Stimulated activated naive CD8-positive, alpha-beta T cell treated with anti-CD3 and anti-CD28 coated beads, Interleukin-15, amount 100 ng/mL, for 72 hours (primary cell): ENCODE measurements at regions not wholly inside any gene's neighbourhood (a gene's known extent, or its start where the extent isn't known, plus 50 kb on each side); places are given as distances from the start of the nearest gene placed in this dataset.
"Not testable (repeated sequence)": the region's sequence is repeated elsewhere in the genome, so short reads cannot be mapped to it uniquely, and the experiment has no call there.

ENCODE experiments used
- ATAC-seq: fragments of 150-1000 bp; cut with Tn5 transposase; 2 replicates; pipeline ENCODE4 v1.10.0; 2021; ENCODE audit warnings: mild to moderate bottlenecking, moderate library complexity
- DNase-seq, 2 donors: peaks; one replicate each; pipeline ENCODE4 v3.0.0; 2021 to 2022
- H3K27ac Mint-ChIP-seq, 2 donors: one replicate each; pipeline ENCODE4 v1.8.0; 2022; ENCODE audit warnings: mild to moderate bottlenecking in 2 of 2, mixed read lengths in 2 of 2, moderate library complexity in 2 of 2
- H3K27me3 Mint-ChIP-seq: one replicate; pipeline ENCODE4 v1.8.0; 2022; ENCODE audit warnings: mixed read lengths
- H3K4me1 Mint-ChIP-seq: one replicate; pipeline ENCODE4 v1.8.0; 2022; ENCODE audit warnings: mild to moderate bottlenecking, mixed read lengths
- H3K4me3 Mint-ChIP-seq, 2 donors: one replicate each; pipeline ENCODE4 v1.8.0; 2022; ENCODE audit warnings: mild to moderate bottlenecking in 2 of 2, mixed read lengths in 2 of 2, moderate library complexity in 1 of 2
- H3K9me3 Mint-ChIP-seq, 2 donors: one replicate each; pipeline ENCODE4 v1.8.0; 2022; ENCODE audit warnings: mixed read lengths in 2 of 2

DNA sequence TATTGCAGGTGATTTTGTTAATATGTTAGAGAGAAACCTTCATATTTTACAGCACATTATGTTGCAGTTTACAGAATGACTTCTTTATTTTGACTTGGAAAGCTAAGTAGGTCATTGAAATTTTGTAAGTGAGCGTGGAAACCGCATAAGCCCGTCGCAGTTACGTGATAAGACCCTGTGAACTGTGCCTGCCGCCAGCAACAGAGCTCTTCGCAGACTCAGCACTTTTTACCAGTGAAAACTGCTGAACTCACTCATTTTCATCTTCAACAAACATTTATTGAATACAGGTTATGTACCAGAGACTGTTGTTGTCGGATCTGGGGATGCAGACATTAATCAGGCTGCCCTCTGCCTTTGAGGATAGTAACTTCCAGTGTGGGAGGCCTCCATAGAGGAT lies 355.7 kb downstream of the HS3ST1 start:
- ATAC-seq: no peak
- DNase-seq: no peak
- H3K27me3 Mint-ChIP-seq: peaks cover 15% of the 10 kb centered on the region
- no peak overlapping the region for H3K27ac Mint-ChIP-seq
- H3K4me3 Mint-ChIP-seq: no peak overlapping the region
- H3K4me1 Mint-ChIP-seq: no peaks in the 10 kb centered on the region
- H3K9me3 Mint-ChIP-seq: no peaks in the 10 kb centered on the region

- Mint-ChIP-seq H3K4me3 (no peak overlapping the region), H3K9me3 (no peaks in the 10 kb centered on the region), H3K4me1 (no peaks in the 10 kb centered on the region), H3K27me3 (peaks cover 15% of the 10 kb centered on the region), H3K27ac (no peak overlapping the region)
- DNase-seq (no peak), ATAC-seq (no peak)
Observed at GRCh38 chr4:11072463-11072862, 356.2 kb downstream of the HS3ST1 start.

DNA sequence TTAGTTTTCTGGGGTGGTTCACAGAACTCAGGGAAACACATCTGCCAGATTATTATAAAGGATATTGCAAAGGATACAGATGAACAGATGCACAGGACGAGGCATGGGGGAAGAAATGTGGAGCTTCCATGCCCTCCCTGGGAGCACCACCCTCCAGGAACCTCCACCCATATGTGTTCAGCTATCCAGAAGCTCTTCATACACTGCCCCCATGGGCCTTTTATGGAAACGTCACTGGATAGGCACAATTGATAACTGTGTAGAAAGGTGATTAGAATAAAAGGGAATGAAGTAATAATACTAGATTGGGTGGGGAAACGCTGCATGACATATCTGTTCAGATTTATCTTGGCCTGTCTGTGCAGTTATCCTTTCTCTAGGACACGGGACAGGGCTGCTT lies 357.9 kb downstream of the HS3ST1 start:
- ATAC-seq (no peak), DNase-seq (no peak)
- Mint-ChIP-seq H3K27me3 (peaks cover 8% of the 10 kb centered on the region), H3K9me3 (no peaks in the 10 kb centered on the region), H3K27ac (no peak overlapping the region), H3K4me3 (no peak overlapping the region), H3K4me1 (no peaks in the 10 kb centered on the region)

DNA sequence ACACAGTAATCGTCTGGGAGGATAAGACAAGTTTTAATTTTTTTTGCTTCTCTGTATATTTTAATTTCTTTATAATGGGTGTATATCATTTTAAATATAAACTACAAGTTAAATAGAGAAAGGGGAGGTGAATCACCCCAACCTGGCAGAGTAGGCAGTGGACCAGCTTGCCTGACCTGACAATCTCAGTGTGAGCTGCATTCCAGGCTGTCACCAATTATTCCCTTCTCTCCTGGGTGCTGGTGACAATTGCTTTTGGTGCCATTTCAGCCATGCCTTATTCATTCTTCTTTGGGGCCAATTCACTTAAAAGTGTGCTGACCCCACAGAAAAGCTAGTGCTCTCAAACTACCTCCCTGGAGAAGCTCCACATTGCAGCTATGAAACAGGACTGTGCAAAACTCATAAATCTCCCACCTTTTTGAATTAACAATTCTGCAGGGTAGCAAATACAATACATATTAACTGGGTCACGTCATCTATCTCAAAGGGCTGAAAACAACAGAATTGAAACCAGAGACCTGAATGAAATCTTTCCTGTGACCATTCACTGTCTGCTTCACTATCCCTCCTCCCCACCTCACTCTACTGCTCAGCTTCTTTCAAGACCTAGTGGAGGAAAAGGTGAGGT lies 359.0 kb downstream of the HS3ST1 start:
- ATAC-seq (no peak), DNase-seq (no peak)
- H3K9me3 Mint-ChIP-seq: no peaks in the 10 kb centered on the region
- no peaks in the 10 kb centered on the region for H3K4me1 Mint-ChIP-seq
- H3K4me3 Mint-ChIP-seq: no peak overlapping the region
- peaks cover 8% of the 10 kb centered on the region for H3K27me3 Mint-ChIP-seq
- no peak overlapping the region for H3K27ac Mint-ChIP-seq

- DNase-seq (no peak), ATAC-seq (no peak)
- H3K4me3 Mint-ChIP-seq: no peak overlapping the region
Observed at GRCh38 chr4:11069083-11069482, 359.6 kb downstream of the HS3ST1 start.

DNA sequence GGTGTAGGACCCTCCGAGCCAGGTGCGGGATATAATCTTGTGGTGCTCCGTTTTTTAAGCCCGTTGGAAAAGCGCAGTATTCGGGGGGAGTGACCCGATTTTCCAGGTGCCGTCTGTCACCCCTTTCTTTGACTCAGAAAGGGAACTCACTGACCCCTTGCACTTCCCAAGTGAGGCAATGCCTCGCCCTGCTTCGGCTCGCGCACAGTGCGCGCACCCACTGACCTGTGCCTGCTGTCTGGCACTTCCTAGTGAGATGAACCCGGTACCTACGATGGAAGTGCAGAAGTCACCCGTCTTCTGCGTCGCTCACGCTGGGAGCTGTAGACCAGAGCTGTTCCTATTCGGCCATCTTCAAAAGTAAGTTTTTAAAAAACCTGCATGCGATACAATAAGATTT lies 362.1 kb downstream of the HS3ST1 start:
- not testable (repeated sequence) for H3K9me3 Mint-ChIP-seq, ATAC-seq, H3K4me1 Mint-ChIP-seq, H3K27me3 Mint-ChIP-seq, DNase-seq
- H3K27ac Mint-ChIP-seq: peak overlapping the region in 1 of 2 donors; percentile 40
- H3K4me3 Mint-ChIP-seq: peak overlapping the region in 1 of 2 donors; percentile 29

More at GRCh38 chr4:11069083-11069482, 359.6 kb downstream of the HS3ST1 start:
- Mint-ChIP-seq H3K9me3 (no peaks in the 10 kb centered on the region), H3K4me1 (no peaks in the 10 kb centered on the region), H3K27ac (no peak overlapping the region), H3K27me3 (peaks cover 8% of the 10 kb centered on the region)

DNA sequence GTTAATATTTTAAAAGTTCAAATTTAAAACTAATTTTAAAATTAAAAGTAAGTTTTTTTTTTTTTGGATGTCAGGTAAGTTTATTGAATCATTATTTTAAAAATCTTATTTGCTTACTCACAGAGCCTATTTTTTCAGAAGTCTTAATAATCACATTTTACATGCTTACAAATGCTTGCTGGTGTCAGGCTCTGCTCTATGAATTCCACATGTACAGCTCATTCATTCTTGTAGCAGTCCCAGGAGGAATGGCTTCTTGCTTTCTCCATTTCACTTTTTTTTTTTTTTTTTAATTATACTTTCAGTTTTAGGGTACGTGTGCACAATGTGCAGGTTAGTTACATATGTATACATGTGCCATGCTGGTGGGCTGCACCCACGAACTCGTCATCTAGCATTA lies 368.1 kb downstream of the HS3ST1 start:
- not testable (repeated sequence) for H3K27me3 Mint-ChIP-seq, H3K27ac Mint-ChIP-seq, H3K4me1 Mint-ChIP-seq, DNase-seq, ATAC-seq, H3K4me3 Mint-ChIP-seq
- H3K9me3 Mint-ChIP-seq: peaks cover 0 to 11% of the 10 kb centered on the region in 2 donors

DNA sequence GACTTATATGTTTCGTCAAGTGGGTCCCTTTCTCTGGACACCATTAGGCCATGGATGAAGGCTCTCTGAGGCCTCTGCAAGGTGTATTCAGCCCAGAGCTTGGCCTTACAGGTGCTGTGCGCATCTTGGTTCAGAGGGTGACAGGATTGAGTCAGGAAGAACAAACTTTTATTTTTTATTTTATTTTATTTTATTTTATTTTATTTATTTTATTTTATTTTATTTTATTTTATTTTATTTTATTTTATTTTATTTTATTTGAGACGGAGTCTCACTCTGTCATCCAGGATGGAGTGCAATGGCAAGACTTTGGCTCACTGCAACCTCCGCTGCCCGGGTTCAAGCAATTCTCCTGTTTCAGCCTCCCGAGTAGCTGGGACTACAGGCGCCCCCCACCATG lies 370.4 kb upstream of the CLNK start:
- H3K27me3 Mint-ChIP-seq, ATAC-seq, H3K4me1 Mint-ChIP-seq, H3K4me3 Mint-ChIP-seq, H3K27ac Mint-ChIP-seq, DNase-seq: not testable (repeated sequence)
- H3K9me3 Mint-ChIP-seq: peaks cover 0 to 11% of the 10 kb centered on the region in 2 donors

- Mint-ChIP-seq H3K9me3 (peaks cover 0 to 5% of the 10 kb centered on the region in 2 donors), H3K4me3 (no peak overlapping the region), H3K4me1 (no peaks in the 10 kb centered on the region), H3K27ac (no peak overlapping the region), H3K27me3 (no peaks in the 10 kb centered on the region)
- ATAC-seq (no peak), DNase-seq (no peak)
Observed at GRCh38 chr4:11053601-11054220, 369.1 kb upstream of the CLNK start.

GRCh38 chr4:11051181-11051580 lies 366.6 kb upstream of the CLNK start:
- Mint-ChIP-seq H3K27ac (no peak overlapping the region), H3K4me3 (no peak overlapping the region), H3K9me3 (peaks cover 0 to 8% of the 10 kb centered on the region in 2 donors), H3K4me1 (no peaks in the 10 kb centered on the region), H3K27me3 (no peaks in the 10 kb centered on the region)
- DNase-seq (no peak), ATAC-seq (no peak)

GRCh38 chr4:11050766-11051165 lies 366.2 kb upstream of the CLNK start:
- H3K27me3 Mint-ChIP-seq: no peaks in the 10 kb centered on the region
- no peaks in the 10 kb centered on the region for H3K4me1 Mint-ChIP-seq
- peaks cover 3 to 12% of the 10 kb centered on the region in 2 donors for H3K9me3 Mint-ChIP-seq
- DNase-seq: no peak
- ATAC-seq: no peak
- no peak overlapping the region for H3K27ac Mint-ChIP-seq
- no peak overlapping the region for H3K4me3 Mint-ChIP-seq

GRCh38 chr4:11049001-11049400 lies 364.4 kb upstream of the CLNK start:
- H3K27ac Mint-ChIP-seq: no peak overlapping the region
- no peaks in the 10 kb centered on the region for H3K4me1 Mint-ChIP-seq
- ATAC-seq (no peak), DNase-seq (no peak)
- H3K27me3 Mint-ChIP-seq: no peaks in the 10 kb centered on the region
- H3K4me3 Mint-ChIP-seq: no peak overlapping the region
- peaks cover 9 to 30% of the 10 kb centered on the region in 2 donors for H3K9me3 Mint-ChIP-seq

- Mint-ChIP-seq H3K4me1 (no peaks in the 10 kb centered on the region), H3K4me3 (no peak overlapping the region), H3K27me3 (no peaks in the 10 kb centered on the region), H3K9me3 (peaks cover 9 to 33% of the 10 kb centered on the region in 2 donors), H3K27ac (no peak overlapping the region)
- ATAC-seq (no peak), DNase-seq (no peak)
Observed at GRCh38 chr4:11042760-11043159, 358.2 kb upstream of the CLNK start.

DNA sequence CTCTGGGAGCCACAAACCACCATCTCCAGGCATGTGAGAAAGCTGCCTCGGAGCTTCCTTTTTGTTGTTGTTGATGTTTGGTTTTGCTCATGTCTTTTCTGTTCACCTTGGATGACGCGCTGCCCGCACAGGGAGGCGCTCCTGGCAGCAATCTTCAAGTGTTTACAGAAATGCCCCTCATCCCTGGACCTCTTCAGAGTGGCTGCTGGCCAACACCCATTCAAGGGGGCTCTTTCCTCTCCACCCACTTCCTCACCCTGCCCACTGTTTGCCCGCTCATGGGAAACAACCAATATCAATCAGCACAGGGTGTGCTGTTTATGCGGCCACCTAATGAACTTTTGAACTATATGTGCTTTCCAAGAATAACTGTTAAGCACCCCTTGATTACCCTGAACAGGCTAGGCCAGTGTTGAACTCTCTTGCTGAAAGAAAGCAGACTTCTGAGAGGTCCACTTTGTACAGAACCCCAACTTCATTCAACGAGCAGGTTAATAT lies 355.1 kb upstream of the CLNK start:
- peaks cover 0 to 9% of the 10 kb centered on the region in 2 donors for H3K9me3 Mint-ChIP-seq
- H3K4me3 Mint-ChIP-seq: no peak overlapping the region
- no peak for ATAC-seq

GRCh38 chr4:11038926-11039325 lies 354.4 kb upstream of the CLNK start:
- no peaks in the 10 kb centered on the region for H3K4me1 Mint-ChIP-seq
- H3K27me3 Mint-ChIP-seq: no peaks in the 10 kb centered on the region
- no peak overlapping the region for H3K27ac Mint-ChIP-seq

More for the DNA sequence above, 355.1 kb upstream of the CLNK start:
- no peak for DNase-seq
- Mint-ChIP-seq H3K27me3 (no peaks in the 10 kb centered on the region), H3K4me1 (no peaks in the 10 kb centered on the region), H3K27ac (no peak overlapping the region)

DNA sequence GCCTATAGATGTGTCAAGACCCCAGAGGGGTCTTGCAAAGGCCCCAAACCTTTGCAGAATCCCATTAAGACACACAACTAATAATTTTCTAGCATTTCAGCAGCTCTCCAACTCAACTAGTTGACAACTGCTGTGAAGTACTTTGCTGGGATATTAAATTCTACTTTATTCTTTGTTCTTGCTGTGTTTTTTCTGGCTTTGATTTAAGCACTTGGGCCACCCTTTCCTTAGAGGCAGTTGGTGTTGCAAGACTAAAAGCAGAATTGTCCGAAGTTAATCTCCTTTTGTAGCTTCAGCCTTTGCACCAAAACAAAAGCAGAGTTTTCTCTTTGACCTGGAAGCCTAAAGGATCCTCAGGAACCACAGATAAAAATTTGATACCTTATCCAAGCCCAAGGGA lies 353.1 kb upstream of the CLNK start:
- Mint-ChIP-seq H3K4me3 (no peak overlapping the region), H3K27me3 (no peaks in the 10 kb centered on the region), H3K27ac (no peak overlapping the region), H3K4me1 (no peaks in the 10 kb centered on the region), H3K9me3 (no peaks in the 10 kb centered on the region)
- ATAC-seq (no peak), DNase-seq (no peak)

More at GRCh38 chr4:11038926-11039325, 354.4 kb upstream of the CLNK start:
- no peak overlapping the region for H3K4me3 Mint-ChIP-seq
- DNase-seq (no peak), ATAC-seq (no peak)
- peaks cover 0 to 2% of the 10 kb centered on the region in 2 donors for H3K9me3 Mint-ChIP-seq
